H1 (cell line): ENCODE measurements at regions not wholly inside any gene's neighbourhood (a gene's known extent, or its start where the extent isn't known, plus 50 kb on each side); places are given as distances from the start of the nearest gene placed in this dataset.

Source experiments
- BCL11A ChIP-seq, 2 experiments: IDR thresholded peaks; one replicate each; pipeline ENCODE4 v1.6.1; 2011; ENCODE audit warnings: low read depth in 2 of 2, low read length in 2 of 2, mild to moderate bottlenecking in 2 of 2
- CHD7 ChIP-seq: fragments of 300-600 bp; sonication (generic); IDR thresholded peaks from 2 replicates; pipeline ENCODE4 v1.7.1; 2012; ENCODE audit warnings: low read length, moderate library complexity, mild to moderate bottlenecking, inconsistent platforms; ENCODE audit not compliant: insufficient replicate concordance
- JUND ChIP-seq: IDR thresholded peaks from 2 replicates; pipeline ENCODE4 v1.6.1; 2011; ENCODE audit warnings: mild to moderate bottlenecking, improper control_type of control experiment, low read length
- KDM1A ChIP-seq: fragments of 200-600, 300-600 bp; sonication (generic); IDR thresholded peaks from 2 replicates; pipeline ENCODE4 v1.7.1; 2016; ENCODE audit warnings: mild to moderate bottlenecking, low read length, borderline replicate concordance
- SIN3A ChIP-seq, 2 experiments: IDR thresholded peaks in 1 of 2; conservative IDR thresholded peaks in 1 of 2; 2 replicates each; pipeline ENCODE4 v1.6.1; 2011 to 2012; ENCODE audit warnings: low read length in 2 of 2, improper control_type of control experiment in 1 of 2, low read depth in 1 of 2, mild to moderate bottlenecking in 1 of 2

GRCh38 chr4:104263100-104263499 is 231.6 kb downstream of the CXXC4 start (continued):
- TF ChIP-seq CHD7 (no peak), KDM1A (no peak), JUND (no peak), SIN3A (conservative IDR thresholded peaks at IDR 0.05 in 1 of 2, IDR thresholded peaks at IDR 0.05 in 1 of 2; ENCODE audit: low read depth in 1 of 2, low read length in 2 of 2) (no peak), BCL11A (IDR thresholded peaks at IDR 0.05; ENCODE audit: low read depth in 2 of 2, low read length in 2 of 2) (no peak)
